ELF-1 (cell line): ENCODE measurements at regions not wholly inside any gene's neighbourhood (a gene's known extent, or its start where the extent isn't known, plus 50 kb on each side); places are given as distances from the start of the nearest gene placed in this dataset.

Source experiments
- DNase-seq: peaks from one replicate; pipeline ENCODE4 v3.0.0-alpha.2; 2016; ENCODE audit warnings: low read depth, low spot score

GRCh38 chr6:15929685-15930084 lies 199.2 kb upstream of the MYLIP start:
- no peak for DNase-seq

DNA sequence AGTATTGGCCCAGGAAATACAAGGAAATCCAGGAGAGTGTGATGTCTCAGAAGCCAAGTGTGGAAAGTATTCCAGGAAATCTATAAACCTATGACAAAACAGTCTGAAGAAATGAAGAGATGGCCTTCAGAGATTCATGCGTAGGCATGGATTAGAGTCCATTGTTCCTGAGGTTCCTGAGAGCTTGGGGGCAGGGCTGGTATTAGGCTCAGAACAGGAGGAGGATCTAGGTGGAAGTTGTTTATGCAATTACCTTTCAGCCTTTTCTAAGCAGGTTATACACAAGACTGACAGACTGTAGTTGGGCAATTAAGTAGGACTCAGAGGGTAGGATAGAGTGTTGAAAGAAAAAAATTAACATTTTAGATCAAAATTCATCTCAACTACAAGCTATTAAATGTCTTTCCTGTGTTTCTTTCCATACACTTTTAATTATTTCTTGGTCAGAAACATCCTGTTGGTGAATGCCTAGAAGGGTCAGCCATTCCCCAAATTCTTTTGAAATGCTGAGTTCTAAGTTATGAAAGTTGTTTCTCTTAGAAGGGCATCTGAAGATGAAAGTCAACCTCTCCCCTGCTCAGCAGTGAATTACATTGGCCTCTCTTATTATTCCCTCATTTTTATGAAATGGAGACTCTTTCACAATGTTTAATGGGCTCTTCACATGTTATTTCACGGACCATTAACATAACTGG lies 201.2 kb upstream of the MYLIP start:
- no peak for DNase-seq

DNA sequence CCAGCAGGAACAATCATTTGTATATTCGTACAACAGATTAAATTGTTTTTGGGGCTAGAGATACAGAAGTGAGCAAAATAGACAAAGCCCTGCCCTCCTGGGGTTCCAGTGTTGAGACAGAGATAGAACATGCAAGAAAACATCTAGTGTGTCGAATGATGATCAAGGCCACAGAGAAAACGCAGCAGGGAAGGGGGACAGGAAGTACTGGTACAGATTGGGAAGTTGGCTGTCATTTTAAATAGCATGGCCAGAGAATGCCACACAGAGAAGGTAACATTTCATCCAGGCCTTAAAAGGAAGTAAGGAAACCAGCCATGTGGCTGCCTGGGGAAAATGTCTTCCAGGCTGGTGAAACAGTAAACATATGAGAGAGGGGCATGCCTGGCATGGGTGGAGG lies 202.6 kb upstream of the MYLIP start:
- no peak for DNase-seq

- no peak for DNase-seq
Measured at GRCh38 chr6:15924893-15925292, 204.0 kb upstream of the MYLIP start.

DNA sequence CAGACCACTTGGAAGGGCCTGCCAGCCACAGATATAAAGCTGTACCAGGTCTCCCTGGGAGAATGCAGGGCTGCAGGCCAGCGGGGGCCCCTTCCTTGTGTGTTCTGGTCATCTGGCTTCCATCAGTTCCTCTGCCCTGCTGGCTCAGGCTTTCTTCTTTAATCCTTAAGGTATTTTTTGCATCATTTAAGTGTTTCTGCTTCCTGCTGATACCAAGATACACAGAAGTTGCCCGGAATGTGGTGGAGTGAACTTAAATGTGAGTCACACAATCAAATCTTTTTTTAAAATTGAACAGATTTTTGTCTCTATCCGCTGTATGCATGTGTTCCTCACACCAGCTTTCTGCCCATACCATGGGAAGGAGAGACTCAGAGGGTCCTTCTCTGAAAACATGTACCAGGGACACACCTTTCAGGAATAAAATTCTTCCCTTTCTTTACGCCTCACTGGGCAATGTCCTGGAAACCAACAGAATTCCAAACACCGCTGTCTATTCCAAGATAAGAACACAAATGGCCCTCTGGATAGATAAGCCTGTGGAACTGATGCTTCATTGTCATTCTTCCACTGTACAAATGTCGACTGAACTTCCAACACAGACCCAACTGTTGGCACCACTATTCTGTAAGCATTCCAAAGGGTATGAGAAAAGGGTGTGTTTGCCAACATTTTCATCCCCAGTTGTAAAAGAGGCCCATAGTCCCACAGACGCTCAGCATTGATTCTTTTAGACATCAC lies 206.2 kb upstream of the MYLIP start:
- DNase-seq, result peak; percentile 82

DNA sequence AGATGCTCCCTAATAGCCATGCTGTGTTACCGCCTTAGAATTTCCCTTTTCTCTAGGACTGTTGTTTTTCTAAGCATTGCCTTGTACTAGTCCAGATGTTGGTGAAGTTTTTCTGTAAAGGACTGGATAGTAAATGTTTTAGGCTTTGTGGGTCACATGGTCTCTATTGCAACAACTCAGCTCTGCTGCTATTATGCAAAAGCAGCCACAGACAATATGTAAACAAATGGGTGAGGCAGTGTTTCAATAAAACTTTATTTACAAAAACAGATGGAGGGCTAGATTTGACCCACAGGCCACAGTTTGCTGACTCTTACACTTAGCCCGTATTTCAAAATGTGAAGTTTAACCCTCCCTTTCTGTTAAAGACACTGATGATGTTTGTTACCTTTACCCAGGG lies 207.6 kb upstream of the MYLIP start:
- no peak for DNase-seq

DNA sequence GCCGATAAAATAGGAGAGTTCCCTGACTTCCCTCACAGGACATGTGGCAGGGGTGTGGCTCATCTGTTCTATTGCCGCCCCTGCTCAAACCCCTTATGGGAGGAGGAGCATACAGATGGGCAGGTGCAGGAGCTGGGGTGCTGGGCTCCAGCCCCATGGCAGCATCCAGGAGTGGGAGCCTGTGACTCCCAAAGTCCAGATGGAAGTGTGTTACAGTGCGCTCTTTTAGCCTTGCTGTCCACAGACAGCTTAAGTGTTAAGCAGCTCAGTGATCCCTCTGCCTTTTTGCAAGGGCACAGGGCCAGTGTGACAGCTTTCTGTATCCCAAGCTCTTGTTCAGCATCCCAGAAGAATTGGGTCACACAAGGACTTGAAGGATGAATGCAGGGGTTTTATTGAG lies 212.3 kb upstream of the MYLIP start:
- DNase-seq, result no peak

- DNase-seq, result no peak
Measured at GRCh38 chr6:15915508-15916178, 213.2 kb upstream of the MYLIP start.

GRCh38 chr6:15914553-15914952 lies 214.3 kb upstream of the MYLIP start:
- no peak for DNase-seq

GRCh38 chr6:15913573-15913972 lies 215.3 kb upstream of the MYLIP start:
- DNase-seq, result no peak

DNA sequence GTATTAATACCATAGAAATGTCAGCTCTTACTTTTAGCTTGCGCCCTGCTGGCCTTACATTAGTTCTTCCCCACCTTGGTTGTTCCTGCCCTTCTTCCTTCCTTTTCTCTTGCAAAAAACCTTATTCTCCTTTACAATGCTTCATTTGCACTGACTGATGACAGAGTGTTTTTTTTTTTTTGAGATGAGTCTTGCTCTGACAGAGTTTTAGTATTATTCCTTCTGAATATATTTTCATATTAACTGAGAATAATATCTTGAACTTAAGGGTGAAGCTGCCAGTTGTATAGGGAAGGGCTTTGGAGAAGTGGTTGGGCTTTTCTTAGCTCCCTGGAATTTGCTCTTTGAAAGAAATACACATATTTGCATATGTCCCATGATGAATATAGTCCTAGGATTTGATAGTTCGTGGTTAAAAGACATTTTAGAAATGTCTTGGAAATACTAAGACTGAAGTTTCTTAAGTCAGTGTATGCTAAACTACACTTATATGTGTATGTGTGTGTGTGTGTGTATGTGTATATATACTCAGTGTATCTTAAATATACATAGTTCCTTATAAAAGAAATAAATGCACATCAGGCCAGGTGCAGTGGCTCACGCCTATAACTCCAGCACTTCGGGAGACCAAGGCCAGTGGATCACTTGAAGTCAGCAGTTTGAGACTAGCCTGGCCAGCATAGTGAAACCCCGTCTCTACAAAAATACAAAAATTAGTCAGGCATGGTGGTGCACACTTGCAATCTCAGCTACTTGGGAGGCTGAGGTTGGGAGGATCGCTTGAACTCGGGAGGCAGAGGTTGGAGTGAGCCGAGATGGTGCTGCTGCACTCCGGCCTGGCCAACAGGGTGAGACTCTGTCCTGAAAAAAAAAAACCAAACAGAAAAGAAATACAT lies 216.1 kb upstream of the MYLIP start:
- DNase-seq, result no peak

DNA sequence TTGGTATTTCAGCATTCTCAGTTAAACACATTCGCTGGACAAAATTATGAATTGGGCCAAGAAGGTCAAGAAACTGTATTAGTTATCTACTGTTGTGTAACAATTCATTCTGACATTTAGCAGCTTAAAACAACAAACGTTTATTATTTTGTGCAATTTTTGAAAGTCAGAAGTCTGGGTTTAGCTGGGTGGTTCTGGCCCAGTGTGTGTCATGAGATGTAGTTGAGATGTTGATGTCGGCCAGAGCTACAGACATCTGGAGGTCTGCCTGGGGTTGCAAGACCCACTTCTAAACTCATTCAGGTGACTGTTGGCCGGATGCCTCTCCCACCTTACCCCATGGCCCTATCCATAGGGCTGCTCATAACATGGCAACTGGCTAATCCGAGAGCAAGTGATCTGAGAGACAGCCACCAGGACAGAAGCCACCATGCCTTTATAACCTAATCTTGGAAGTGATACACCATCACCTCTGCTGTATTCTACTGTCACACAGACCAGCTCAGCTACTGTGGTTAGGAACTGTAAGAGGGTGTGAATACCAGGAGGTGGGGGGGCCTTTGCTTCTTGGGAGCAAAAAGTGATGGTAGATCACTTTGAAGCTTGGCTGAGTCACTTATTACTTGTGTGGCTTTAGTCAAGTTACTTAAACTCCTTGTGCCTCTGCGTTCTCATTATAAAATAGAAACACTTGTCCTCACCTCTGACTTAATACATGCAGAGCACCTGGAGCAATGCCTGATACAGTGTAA lies 217.0 kb upstream of the MYLIP start:
- no peak for DNase-seq

GRCh38 chr6:15909290-15910070 lies 219.4 kb upstream of the MYLIP start:
- DNase-seq, result no peak

GRCh38 chr6:15908871-15909270 lies 220.0 kb upstream of the MYLIP start:
- no peak for DNase-seq

DNA sequence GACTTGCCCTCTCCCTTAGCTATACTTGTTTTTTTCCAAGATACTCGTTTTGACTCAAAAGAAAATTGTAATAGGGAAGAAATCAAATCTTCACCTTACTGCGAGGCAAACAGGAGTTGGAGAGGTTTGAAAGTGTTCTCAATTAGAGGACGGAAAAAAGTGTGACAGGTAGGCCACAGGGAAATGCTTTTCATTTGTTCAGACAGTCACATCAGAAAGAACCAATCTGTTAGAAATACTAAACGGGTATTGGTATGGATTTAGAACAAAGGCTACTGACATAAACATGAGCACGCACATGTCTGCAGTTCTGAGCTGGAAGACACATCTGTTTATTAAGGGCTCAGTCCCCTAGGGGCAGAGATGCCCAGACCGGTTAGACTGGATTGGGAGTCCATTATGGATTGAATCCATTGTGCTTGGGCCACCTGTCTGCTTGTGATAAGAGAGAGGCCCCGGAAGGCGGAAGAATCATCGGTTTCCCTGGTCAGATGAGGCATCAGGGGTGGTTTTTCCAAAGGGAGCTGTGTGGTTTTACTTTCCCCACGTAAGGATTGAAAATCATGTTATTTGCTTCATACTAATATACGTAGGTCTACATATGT lies 220.9 kb upstream of the MYLIP start:
- peak; percentile 84 for DNase-seq

- peak; percentile 56 for DNase-seq
Measured at GRCh38 chr6:15907220-15907913, 221.5 kb upstream of the MYLIP start.

DNA sequence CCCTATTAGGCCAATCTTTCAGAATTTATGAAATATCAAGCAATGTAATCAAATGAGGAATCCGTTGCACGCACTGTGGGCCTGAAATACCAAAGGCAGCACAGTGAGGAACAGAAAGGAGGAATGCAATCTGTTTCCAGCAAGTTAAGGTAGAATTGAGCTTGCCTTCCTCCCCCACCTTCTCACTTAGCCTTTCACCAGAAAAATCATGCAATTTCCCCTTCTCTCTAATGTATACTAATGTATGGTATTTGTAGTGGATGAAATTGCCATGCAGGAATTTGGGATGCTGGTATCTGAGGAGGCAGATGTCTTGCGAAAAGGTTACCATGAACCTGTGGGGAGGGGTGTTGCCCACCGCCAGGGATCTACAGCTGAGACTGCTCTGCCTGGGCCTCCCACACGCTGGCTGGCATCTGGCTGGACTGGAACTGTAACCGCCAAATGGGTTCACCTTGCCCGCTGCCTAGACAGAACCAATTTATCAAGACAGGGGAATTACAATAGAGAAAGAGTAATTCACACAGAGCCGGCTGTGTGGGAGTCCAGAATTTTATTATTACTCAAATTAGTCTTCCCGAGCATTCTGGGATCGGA lies 222.4 kb upstream of the MYLIP start:
- DNase-seq, result no peak

DNA sequence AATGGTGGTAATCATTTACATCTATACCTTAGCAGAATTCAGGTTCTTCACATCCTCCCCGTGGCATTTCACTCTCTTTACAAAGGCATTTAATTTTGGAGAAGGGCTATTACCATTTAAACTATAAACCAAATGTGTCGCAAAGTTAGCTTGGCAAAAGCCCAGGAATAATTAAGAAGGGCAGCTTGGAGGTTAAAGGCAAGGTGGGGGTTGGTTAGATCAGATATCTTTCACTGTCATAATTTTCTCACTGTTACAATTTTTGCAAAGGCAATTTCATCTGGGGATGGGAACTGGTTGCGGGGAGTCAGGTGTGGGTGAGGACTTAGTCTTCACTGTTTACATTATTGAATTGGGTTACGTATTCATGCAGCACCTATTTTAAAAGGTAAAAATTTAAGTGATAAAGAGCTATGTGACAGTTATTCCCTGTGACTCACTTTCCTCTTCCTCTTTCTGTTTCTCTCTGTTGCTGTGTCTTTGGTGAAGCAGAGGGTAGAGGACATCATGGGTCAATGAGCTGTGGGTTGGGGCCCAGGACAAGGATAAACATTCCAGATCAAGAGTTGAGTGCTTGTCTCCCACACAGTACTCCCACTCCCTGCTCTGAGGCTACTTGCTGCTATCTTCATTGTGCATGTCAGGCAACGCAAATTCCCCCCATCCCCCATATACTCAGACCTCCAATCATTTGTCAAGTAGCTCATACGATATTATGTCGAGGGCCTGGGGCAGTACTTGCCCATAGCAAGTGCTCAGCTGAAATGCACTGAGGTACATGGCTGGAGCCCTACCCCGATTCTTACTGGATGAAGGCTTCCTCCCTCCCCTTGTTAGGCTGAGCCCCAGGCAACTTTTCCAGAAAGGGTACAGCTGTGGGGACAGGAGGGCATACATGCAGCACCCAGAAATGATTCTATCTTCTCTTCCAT lies 223.1 kb upstream of the MYLIP start:
- DNase-seq, result no peak
